Inflammatory macrophage treated with lipopolysaccharide for 1 hour (primary cell): ENCODE measurements at regions not wholly inside any gene's neighbourhood (a gene's known extent, or its start where the extent isn't known, plus 50 kb on each side); places are given as distances from the start of the nearest gene placed in this dataset.

ENCODE experiments used
- DNase-seq, 2 donors: peaks; one replicate each; pipeline ENCODE4 v3.0.0-alpha.2; 2020 to 2022

GRCh38 chr17:5635949-5636348 is 51.6 kb upstream of the NLRP1 start:
- no peak for DNase-seq

DNA sequence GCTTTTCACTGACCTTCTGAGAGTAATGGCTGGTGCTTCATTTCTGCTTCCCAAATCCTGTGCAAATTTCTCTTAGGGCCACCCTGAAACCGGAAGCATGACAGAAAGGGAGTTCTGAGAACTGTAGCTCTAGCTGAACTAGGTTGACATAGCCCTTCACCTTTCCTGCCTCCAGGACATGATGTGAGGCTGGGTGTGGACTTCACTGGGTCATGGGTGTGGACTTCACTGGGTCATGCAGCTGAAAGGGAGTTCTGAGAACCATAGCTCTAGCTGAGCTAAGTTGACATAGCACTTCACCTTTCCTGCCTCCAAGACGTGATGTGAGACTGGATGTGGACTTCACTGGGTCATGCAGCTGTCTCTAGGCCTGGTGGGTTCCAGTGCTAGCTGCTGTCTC is 54.3 kb upstream of the NLRP1 start:
- DNase-seq, result no peak

DNA sequence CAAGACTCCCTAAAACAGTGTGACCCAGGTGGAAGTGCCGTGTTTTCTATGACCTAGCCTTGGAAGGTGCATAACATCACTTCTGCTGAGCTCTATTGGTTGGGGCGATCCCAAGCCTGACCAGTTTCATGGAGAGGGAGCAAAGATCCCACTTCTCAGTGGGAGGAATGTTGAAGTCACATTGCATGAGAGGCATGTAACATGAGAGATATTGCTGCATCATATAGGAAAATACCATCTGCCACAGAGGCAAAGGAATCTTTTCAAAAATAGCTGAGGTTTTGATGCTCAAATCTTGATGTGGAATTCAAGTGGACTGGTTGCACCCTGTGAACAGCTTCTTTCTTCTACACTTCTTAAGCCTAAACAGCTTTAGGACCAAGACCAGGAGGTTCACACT is 56.4 kb upstream of the NLRP1 start:
- DNase-seq, result no peak

GRCh38 chr17:5642752-5643151 is 58.4 kb upstream of the NLRP1 start:
- DNase-seq, result no peak

DNA sequence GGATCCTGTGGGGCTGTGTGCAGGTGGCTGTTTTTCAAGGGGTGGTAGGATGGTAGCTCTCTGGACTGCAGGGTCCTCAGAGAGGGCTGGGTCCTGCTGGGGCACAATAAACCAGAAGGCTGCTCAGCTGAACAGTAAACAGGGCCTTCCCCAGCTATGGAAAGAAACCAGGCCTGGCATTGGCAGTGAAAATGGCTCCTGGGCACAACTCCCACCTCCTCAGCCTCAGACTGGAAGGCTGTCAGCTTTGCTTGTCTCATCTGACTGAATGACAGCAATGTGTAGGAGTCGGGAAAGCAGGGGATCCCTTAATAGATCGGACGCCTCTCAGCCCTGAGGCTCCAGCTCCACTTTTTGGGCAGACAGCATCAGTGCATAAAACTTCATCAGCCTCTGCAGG is 59.8 kb upstream of the NLRP1 start:
- DNase-seq, result no peak

DNA sequence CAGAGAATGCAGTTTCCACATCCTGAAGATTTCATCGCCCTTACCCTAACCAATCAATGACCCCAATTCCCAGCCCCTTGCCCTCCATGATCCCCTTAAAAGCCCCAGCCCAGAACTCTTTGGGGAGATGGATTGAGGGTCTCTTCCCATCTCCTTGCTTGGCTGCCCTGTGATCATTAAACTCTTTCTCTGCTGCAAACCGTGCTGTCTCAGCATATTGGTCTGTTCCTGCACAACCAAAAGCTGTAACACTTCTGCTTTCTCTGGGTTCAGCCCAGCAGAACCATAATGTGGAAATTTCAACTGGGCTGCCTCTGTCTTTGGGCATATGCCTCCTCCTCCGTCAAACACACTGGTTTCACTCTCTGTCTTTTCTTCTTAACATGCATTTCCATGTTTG is 67.0 kb upstream of the NLRP1 start:
- DNase-seq, result no peak

DNA sequence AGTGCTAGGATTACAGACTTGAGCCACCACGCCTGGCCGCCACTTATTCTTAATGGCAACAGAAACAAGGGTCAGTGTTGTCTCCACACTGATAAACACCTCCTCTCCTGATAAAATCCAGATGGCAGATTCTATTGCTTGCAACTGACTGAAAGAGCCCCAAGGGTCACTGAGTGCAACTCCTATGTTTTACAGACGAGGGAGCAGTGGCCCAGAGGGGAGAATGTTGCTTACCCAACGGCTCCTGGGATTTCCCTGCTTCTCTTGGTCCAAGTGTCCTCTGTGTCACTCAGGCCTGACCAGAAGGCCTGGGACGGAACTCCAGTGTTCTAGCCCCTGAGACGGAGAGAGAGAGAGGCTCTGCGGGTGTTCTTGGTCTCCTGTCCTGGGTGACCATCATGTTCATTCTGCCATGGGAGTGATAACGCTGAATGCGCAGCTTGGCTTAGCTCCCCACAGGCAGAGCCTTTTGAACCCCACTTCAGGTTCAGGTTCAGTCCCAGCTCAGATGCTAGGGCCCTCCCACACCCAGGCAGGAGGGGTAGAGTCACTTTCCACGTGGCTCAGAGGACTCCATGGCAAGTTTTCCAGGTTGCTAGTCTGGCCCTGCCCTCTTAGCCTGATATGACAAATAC is 77.3 kb upstream of the NLRP1 start:
- DNase-seq, result no peak

- no peak for DNase-seq
Measured at GRCh38 chr17:5662409-5663085, 78.2 kb upstream of the NLRP1 start.

GRCh38 chr17:5665164-5665563 is 80.9 kb upstream of the NLRP1 start:
- no peak for DNase-seq

DNA sequence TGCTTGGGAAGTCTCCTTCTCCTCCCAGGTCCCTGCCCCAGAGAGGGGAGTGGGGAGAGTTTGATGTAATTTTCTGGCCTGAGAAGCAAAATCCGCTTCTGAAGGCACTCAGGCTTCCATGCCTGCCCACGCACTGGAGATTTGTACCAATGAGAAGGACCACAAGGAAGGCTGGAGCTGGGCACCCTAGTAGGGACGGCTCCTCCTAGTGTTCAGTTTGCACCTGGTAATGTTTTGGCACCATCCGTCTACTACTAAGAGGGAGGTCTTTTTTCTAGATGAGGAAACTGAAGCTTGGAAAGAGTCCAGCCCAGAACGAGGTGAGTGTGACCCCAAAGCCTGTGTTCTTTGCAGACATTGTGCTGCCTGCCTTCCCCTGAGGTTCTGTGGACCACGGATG is 83.6 kb upstream of the NLRP1 start:
- DNase-seq, result peak in 1 of 2 donors; percentile 11

DNA sequence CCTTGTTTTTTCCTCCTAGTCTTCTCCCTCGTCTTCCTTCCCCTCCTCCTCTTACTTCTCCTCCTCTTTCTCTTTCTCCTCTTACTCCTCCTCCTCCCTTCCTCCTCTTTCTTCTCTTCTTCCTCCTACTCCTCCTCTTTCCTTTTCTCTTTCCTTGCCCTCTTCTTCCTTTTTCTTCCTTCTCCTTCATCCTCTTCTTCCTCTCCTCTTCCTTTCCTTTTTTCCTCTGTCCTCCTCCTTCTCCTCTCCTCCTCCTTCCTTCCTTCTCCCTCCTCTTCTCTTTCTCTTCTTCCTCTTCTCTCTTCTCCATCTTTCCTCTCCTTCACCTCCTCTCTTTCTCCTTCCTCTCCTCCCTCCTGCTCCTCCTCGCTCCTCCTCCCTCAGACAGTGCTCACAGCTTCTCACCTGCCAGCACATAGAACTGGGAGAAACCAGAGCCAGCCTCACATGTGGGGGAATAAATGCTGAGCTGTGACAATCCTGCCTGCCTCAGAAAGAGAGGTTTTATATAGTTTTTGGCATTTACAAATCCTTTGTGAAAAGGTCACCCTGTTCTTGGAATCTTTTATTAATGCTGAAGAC is 84.3 kb upstream of the NLRP1 start:
- no peak for DNase-seq

- DNase-seq, result no peak
Measured at GRCh38 chr17:5669191-5669590, 84.9 kb upstream of the NLRP1 start.

DNA sequence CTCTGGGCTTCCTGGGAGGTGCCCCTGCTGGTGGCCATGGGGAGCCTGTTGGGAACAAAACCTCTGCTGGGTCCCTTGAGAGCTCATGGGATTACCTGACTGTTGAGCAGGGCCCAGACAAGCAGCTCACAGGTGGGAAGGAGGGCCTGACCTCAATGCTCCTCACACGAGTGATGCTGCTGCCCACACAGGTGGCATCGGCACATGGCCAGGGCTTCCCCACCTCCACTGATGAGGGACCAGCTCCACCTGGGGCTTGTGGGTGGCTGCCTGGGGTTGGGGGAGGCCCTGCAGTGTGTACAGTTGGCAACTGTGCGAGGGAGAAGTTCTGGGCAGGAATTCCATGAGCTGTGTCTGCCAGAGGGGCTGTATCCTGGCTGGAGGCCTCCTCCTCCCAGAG is 87.8 kb upstream of the NLRP1 start:
- DNase-seq, result no peak

GRCh38 chr17:5672815-5673430 is 88.6 kb upstream of the NLRP1 start:
- DNase-seq, result peak; percentile 34 to 50

DNA sequence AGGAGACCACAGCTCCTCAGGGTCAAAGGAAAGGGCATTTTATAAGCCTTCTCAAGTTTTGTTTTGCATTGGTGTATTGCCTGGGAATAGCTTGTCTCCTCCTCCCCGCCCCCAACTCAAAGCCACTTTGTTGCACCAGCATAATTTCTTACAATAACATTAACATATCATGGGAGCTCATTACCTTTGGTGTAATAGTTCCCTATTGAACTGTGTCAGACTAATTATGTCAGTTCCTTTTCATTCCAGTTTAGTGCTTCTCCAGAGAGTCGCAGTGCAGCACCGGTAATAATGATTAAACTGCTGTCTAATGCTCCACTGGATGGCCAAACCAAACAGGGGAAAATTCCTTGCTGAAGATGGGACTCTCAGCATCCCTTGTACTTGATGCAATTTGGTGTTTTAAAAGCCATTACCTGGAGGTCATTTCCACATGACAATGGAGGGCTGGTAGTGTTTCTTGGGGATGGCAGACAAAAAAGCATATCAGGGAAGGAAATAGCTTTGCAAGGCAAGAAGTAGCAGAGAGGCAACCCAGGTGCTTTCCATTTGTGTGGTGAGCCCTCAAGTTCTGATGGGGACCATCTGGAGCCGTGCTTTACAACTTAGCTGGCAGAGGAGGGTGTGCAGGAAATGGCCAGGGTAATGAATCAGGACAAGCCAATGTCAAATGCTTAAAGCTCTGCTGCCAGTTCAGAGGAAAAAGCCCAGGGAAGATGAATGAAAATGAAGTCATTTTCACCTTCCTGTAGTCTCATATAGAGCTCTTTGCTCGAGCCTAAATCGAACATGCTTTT is 91.5 kb upstream of the NLRP1 start:
- DNase-seq, result no peak

DNA sequence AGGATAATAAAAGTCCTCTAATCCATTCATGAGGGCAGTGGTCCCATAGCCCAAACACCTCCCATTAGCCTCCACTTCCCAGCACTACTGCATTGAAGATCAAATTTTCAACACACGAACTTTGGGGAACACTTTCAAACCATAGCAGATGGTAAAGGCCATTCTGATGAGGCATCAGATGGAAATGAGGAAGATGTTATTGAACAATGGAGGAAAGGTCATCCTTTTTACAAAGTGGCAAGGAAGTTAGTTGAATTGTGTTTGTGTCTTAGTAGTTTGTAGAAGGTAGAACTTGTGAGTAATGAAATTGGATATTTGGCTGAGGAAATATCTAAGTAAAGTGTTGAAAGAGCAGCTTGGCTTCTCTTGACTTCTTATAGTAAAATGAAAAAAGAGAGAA is 93.3 kb upstream of the NLRP1 start:
- DNase-seq, result peak; percentile 5 to 6

- no peak for DNase-seq
Measured at GRCh38 chr17:5678171-5678570, 93.9 kb upstream of the NLRP1 start.

GRCh38 chr17:5680766-5681165 is 96.5 kb upstream of the NLRP1 start:
- DNase-seq, result no peak

DNA sequence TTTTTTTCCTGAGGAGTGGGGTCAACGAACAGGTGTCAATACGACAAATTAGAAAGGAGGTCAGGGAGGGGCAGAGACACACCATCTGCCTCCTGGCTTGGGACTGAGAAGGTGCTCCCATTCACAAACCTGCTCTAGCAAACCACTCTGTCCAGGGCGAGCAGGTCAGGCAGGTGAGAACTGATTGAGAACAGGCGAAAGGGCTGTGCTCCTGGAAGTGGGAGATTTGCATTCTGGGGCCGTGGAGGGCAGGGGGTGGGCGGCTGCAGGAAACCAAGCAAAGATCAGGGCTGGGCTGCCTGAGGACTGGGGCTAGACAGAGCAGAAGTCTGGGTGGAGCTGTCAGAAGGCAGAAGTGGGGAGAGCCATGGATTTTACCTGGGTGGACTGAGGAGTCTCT is 98.9 kb upstream of the NLRP1 start:
- DNase-seq, result no peak

DNA sequence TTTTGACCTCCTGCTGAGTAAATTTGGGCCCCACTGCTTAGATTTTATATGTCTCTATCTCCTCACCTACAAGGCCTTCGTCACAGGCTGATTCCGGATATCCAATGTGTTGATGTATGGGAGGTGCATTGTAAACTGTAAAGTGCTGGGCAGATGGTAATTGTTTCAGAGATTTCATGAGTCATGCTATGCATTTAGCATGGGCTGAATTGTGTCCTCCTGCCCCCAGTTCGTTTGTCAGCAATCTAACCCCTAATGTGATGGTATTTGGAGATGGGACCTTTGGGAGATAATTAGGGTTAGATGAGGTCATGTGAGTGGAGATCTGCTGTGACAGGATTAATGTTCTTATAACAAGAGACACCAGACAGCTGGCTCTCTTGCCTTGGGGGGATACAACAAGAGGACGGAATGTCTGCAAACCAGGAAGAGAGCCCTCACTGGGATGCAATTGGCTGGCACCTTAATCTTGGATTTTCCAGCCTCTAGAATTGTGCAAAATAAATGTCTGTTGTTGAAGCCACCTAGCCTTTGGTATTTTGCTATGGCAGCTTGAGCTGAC is 101.8 kb upstream of the NLRP1 start:
- no peak for DNase-seq

DNA sequence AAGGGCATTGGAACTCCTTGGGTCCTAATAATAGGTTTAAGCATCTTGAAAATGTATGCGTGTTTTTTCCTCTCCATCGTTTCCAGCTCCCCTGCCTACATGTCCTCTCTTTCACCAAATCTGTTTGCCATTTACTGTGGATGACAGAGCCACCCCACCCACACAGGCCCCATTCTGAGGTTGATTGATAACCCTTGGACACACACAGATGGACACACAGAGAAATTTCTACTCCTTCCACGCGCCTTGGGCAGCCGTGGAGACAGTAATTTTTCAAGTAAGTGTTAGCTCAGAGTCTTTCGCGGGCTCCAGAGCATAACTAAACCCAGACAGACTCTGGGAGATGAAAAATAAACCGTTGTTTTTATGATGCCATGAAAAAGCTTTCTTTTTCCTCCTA is 103.3 kb upstream of the NLRP1 start:
- DNase-seq, result no peak

- no peak for DNase-seq
Measured at GRCh38 chr17:5693821-5694220, 109.5 kb upstream of the NLRP1 start.

DNA sequence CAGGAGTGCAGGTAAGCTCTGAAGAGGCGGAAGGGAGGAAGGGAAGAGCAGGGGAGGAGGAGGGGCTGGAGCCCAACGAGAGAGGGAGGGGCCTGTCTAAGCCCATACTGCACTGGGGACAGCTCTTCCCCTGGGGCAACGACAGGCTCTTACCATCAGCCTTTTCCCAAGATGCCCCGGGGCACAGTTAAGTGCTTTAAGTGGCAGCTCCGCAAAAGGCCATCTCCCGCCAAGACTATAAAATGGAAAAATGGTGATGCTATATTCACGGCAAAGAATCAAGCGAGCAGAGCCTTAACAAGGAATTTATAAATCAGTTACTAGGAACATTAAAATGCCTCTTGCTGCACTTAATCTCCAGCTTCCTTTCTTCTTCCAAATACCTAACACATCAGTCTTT is 110.2 kb upstream of the NLRP1 start:
- no peak for DNase-seq
